ENCODE measurements at regions not wholly inside any gene's neighbourhood (a gene's known extent, or its start where the extent isn't known, plus 50 kb on each side); places are given as distances from the start of the nearest gene placed in this dataset.
"Not testable (repeated sequence)": the region's sequence is repeated elsewhere in the genome, so short reads cannot be mapped to it uniquely, and the experiment has no call there.

GRCh38 chr13:54132127-54132526 is 1103.5 kb downstream of the OLFM4 start:
- intact Hi-C loops (cut with DNase I); DNase-seq: not testable (repeated sequence)
- 91 to 92% methylated on average over 12 of the region's 12 CpGs for WGBS, 2 donors

GRCh38 chr13:54132720-54133119 is 1104.1 kb downstream of the OLFM4 start:
- H3K36me3 ChIP-seq (ENCODE audit: control insufficient read depth in 1 of 2, insufficient read depth in 2 of 2, low read length in 1 of 2); H3K27me3 ChIP-seq (ENCODE audit: control insufficient read depth in 1 of 2, insufficient read depth in 2 of 2, low read length in 1 of 2); H3K4me3 ChIP-seq (ENCODE audit: low read length in 2 of 2); H3K27ac ChIP-seq (ENCODE audit: low read depth in 1 of 2, low read length in 2 of 2); ATAC-seq (ENCODE audit: low FRiP score); intact Hi-C loops (cut with DNase I); H3K9me3 ChIP-seq (ENCODE audit: control insufficient read depth, low read length); DNase-seq; H3K4me1 ChIP-seq (ENCODE audit: control insufficient read depth in 1 of 2, insufficient read depth in 2 of 2, low read length in 2 of 2): not testable (repeated sequence)
- 82% methylated on average over 9 of the region's 9 CpGs for WGBS, 2 donors

More at GRCh38 chr13:54132127-54132526, 1103.5 kb downstream of the OLFM4 start:
- not testable (repeated sequence) for H3K9me3 ChIP-seq (ENCODE audit: control insufficient read depth, low read length); H3K36me3 ChIP-seq (ENCODE audit: control insufficient read depth in 1 of 2, insufficient read depth in 2 of 2, low read length in 1 of 2); H3K4me1 ChIP-seq (ENCODE audit: control insufficient read depth in 1 of 2, insufficient read depth in 2 of 2, low read length in 2 of 2); H3K27me3 ChIP-seq (ENCODE audit: control insufficient read depth in 1 of 2, insufficient read depth in 2 of 2, low read length in 1 of 2); H3K4me3 ChIP-seq (ENCODE audit: low read length in 2 of 2); ATAC-seq (ENCODE audit: low FRiP score); H3K27ac ChIP-seq (ENCODE audit: low read depth in 1 of 2, low read length in 2 of 2)

GRCh38 chr13:54133746-54134145 is 1105.1 kb downstream of the OLFM4 start:
- Histone ChIP-seq H3K27me3 (ENCODE audit: control insufficient read depth in 1 of 2, insufficient read depth in 2 of 2, low read length in 1 of 2) (no peaks in the 10 kb centered on the region), H3K4me3 (ENCODE audit: low read length in 2 of 2) (no peak overlapping the region), H3K4me1 (ENCODE audit: control insufficient read depth in 1 of 2, insufficient read depth in 2 of 2, low read length in 2 of 2) (no peaks in the 10 kb centered on the region), H3K36me3 (ENCODE audit: control insufficient read depth in 1 of 2, insufficient read depth in 2 of 2, low read length in 1 of 2) (no peaks in the 10 kb centered on the region), H3K9me3 (ENCODE audit: control insufficient read depth, low read length) (peaks cover 1% of the 10 kb centered on the region), H3K27ac (ENCODE audit: low read depth in 1 of 2, low read length in 2 of 2) (no peak overlapping the region)
- ATAC-seq (ENCODE audit: low FRiP score), result no peak
- 66 to 73% methylated on average over 6 of the region's 6 CpGs for WGBS, 2 donors
- no peak for DNase-seq
- intact Hi-C loops (cut with DNase I), result no loop called here

DNA sequence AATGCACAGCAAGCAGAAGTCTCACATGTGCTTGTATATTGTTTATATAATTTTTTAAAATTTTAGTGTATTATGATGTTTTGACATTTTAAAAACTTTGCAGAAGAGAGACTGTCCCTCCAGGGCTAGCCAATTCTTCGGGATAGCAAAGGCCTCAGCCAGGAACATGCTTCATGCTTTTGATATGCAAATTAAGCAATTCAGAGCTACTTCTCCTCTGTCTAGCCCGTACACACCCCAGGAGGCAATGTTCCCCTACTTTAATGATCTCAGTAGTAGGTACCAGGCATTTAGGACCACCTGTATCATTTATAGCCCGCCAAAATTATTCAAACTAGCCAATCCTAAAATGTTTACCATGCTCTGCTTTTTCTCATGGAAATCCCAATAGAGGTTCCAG is 1116.2 kb downstream of the OLFM4 start:
- H3K27me3 ChIP-seq (ENCODE audit: control insufficient read depth in 1 of 2, insufficient read depth in 2 of 2, low read length in 1 of 2), result no peaks in the 10 kb centered on the region
- H3K4me3 ChIP-seq (ENCODE audit: low read length in 2 of 2), result no peak overlapping the region
- DNase-seq (no peak), ATAC-seq (ENCODE audit: low FRiP score) (no peak)
- H3K27ac ChIP-seq (ENCODE audit: low read depth in 1 of 2, low read length in 2 of 2), result no peak overlapping the region
- no peaks in the 10 kb centered on the region for H3K4me1 ChIP-seq (ENCODE audit: control insufficient read depth in 1 of 2, insufficient read depth in 2 of 2, low read length in 2 of 2)
- intact Hi-C loops (cut with DNase I), result no loop called here
- 68 to 71% methylated on average over 3 of the region's 3 CpGs for WGBS, 2 donors
- no peaks in the 10 kb centered on the region for H3K36me3 ChIP-seq (ENCODE audit: control insufficient read depth in 1 of 2, insufficient read depth in 2 of 2, low read length in 1 of 2)
- H3K9me3 ChIP-seq (ENCODE audit: control insufficient read depth, low read length), result no peaks in the 10 kb centered on the region

GRCh38 chr13:54150851-54151250 is 1122.2 kb downstream of the OLFM4 start:
- intact Hi-C loops (cut with DNase I), result no loop called here
- H3K4me1 ChIP-seq (ENCODE audit: control insufficient read depth in 1 of 2, insufficient read depth in 2 of 2, low read length in 2 of 2), result no peaks in the 10 kb centered on the region
- no peak overlapping the region for H3K27ac ChIP-seq (ENCODE audit: low read depth in 1 of 2, low read length in 2 of 2)
- no peak overlapping the region for H3K4me3 ChIP-seq (ENCODE audit: low read length in 2 of 2)
- 87 to 88% methylated on average over 3 of the region's 3 CpGs for WGBS, 2 donors
- DNase-seq (no peak), ATAC-seq (ENCODE audit: low FRiP score) (no peak)
- H3K27me3 ChIP-seq (ENCODE audit: control insufficient read depth in 1 of 2, insufficient read depth in 2 of 2, low read length in 1 of 2), result no peaks in the 10 kb centered on the region
- no peaks in the 10 kb centered on the region for H3K36me3 ChIP-seq (ENCODE audit: control insufficient read depth in 1 of 2, insufficient read depth in 2 of 2, low read length in 1 of 2)
- no peaks in the 10 kb centered on the region for H3K9me3 ChIP-seq (ENCODE audit: control insufficient read depth, low read length)

DNA sequence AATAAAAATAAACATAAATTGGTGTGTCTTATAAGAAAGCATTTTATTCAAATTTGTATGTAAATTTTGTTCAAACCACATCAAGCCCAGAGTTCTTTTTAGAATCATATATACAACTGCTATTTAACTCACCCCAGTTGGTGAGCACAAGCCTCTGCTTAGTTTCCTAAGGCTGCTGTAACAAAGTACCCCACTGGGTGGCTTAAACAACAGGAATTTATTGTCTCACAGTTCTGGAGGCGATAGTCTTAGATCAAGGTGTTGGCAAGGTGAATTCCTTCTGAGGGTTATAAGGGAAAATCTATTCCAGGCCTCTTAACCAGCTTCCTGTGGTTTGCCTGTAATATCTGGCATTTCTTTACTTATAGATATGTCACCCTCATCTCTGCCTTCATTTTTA is 1133.5 kb downstream of the OLFM4 start:
- H3K9me3 ChIP-seq (ENCODE audit: control insufficient read depth, low read length), result no peaks in the 10 kb centered on the region
- no peaks in the 10 kb centered on the region for H3K4me1 ChIP-seq (ENCODE audit: control insufficient read depth in 1 of 2, insufficient read depth in 2 of 2, low read length in 2 of 2)
- no peaks in the 10 kb centered on the region for H3K36me3 ChIP-seq (ENCODE audit: control insufficient read depth in 1 of 2, insufficient read depth in 2 of 2, low read length in 1 of 2)
- WGBS, 2 donors, result 73 to 86% methylated on average over 1 of the region's 1 CpG
- no peak for ATAC-seq (ENCODE audit: low FRiP score)
- no peaks in the 10 kb centered on the region for H3K27me3 ChIP-seq (ENCODE audit: control insufficient read depth in 1 of 2, insufficient read depth in 2 of 2, low read length in 1 of 2)
- no peak overlapping the region for H3K27ac ChIP-seq (ENCODE audit: low read depth in 1 of 2, low read length in 2 of 2)
- intact Hi-C loops (cut with DNase I), result no loop called here
- H3K4me3 ChIP-seq (ENCODE audit: low read length in 2 of 2), result no peak overlapping the region
- no peak for DNase-seq

- intact Hi-C loops (cut with DNase I), result no loop called here
- Histone ChIP-seq H3K27me3 (ENCODE audit: control insufficient read depth in 1 of 2, insufficient read depth in 2 of 2, low read length in 1 of 2) (no peaks in the 10 kb centered on the region), H3K36me3 (ENCODE audit: control insufficient read depth in 1 of 2, insufficient read depth in 2 of 2, low read length in 1 of 2) (no peaks in the 10 kb centered on the region), H3K27ac (ENCODE audit: low read depth in 1 of 2, low read length in 2 of 2) (no peak overlapping the region), H3K4me3 (ENCODE audit: low read length in 2 of 2) (no peak overlapping the region), H3K9me3 (ENCODE audit: control insufficient read depth, low read length) (no peaks in the 10 kb centered on the region), H3K4me1 (ENCODE audit: control insufficient read depth in 1 of 2, insufficient read depth in 2 of 2, low read length in 2 of 2) (no peaks in the 10 kb centered on the region)
- DNase-seq (no peak), ATAC-seq (ENCODE audit: low FRiP score) (no peak)
- 63 to 69% methylated on average over 7 of the region's 7 CpGs for WGBS, 2 donors
These were observed 1137.1 kb downstream of the OLFM4 start for GRCh38 chr13:54165581-54166215.

DNA sequence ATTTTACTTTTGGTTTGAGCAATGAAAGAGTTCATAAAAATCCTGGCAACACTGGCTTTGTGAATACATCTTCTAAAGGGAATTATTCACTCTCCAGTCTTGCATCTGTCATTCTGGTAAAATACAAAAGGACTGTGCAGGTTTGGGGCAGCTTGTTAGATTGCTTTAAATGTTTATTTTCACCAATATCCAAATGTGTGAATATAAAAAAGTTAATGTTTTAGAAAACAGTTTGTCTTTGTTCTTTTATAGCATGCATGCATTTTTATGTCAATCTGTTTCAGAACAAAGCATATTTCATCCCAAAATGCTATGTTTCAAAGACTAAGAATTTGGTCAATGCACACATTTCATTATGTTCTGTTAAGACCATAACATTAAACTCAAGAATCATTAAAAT is 1145.4 kb downstream of the OLFM4 start:
- Histone ChIP-seq H3K27ac (ENCODE audit: low read depth in 1 of 2, low read length in 2 of 2) (no peak overlapping the region), H3K4me1 (ENCODE audit: control insufficient read depth in 1 of 2, insufficient read depth in 2 of 2, low read length in 2 of 2) (no peaks in the 10 kb centered on the region), H3K36me3 (ENCODE audit: control insufficient read depth in 1 of 2, insufficient read depth in 2 of 2, low read length in 1 of 2) (no peaks in the 10 kb centered on the region), H3K4me3 (ENCODE audit: low read length in 2 of 2) (no peak overlapping the region), H3K27me3 (ENCODE audit: control insufficient read depth in 1 of 2, insufficient read depth in 2 of 2, low read length in 1 of 2) (no peaks in the 10 kb centered on the region), H3K9me3 (ENCODE audit: control insufficient read depth, low read length) (no peaks in the 10 kb centered on the region)
- intact Hi-C loops (cut with DNase I), result no loop called here
- DNase-seq (no peak), ATAC-seq (ENCODE audit: low FRiP score) (no peak)

DNA sequence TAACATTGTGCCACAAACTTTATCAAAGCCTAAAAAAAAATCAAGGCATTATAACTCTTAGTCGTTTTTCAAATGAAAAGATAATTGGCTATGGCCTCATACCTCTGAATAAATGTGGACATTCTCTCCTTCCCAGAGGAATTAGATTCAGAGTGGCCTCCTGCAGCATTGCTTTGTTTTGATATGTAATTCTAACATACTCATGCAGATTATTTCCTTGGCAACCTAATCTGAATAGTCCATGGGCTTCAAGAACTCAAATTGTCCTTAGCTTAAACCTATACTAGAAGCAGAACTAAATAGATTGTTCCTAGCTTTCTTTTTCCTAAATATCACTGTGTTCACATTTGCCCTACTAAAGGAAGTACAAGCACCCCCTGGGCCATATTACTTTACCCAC is 1146.9 kb downstream of the OLFM4 start:
- no peaks in the 10 kb centered on the region for H3K36me3 ChIP-seq (ENCODE audit: control insufficient read depth in 1 of 2, insufficient read depth in 2 of 2, low read length in 1 of 2)
- H3K4me1 ChIP-seq (ENCODE audit: control insufficient read depth in 1 of 2, insufficient read depth in 2 of 2, low read length in 2 of 2), result no peaks in the 10 kb centered on the region
- no peak overlapping the region for H3K4me3 ChIP-seq (ENCODE audit: low read length in 2 of 2)
- DNase-seq, result no peak
- ATAC-seq (ENCODE audit: low FRiP score), result no peak
- H3K27ac ChIP-seq (ENCODE audit: low read depth in 1 of 2, low read length in 2 of 2), result no peak overlapping the region
- WGBS, 2 donors, result 25 to 40% methylated on average over 1 of the region's 1 CpG
- no peaks in the 10 kb centered on the region for H3K27me3 ChIP-seq (ENCODE audit: control insufficient read depth in 1 of 2, insufficient read depth in 2 of 2, low read length in 1 of 2)
- intact Hi-C loops (cut with DNase I), result no loop called here
- no peaks in the 10 kb centered on the region for H3K9me3 ChIP-seq (ENCODE audit: control insufficient read depth, low read length)

Data from aorta (tissue), 5 donors.